ENCODE measurements at regions not wholly inside any gene's neighbourhood (a gene's known extent, or its start where the extent isn't known, plus 50 kb on each side); places are given as distances from the start of the nearest gene placed in this dataset.

GRCh38 chr3:22907161-22907780 is 295.9 kb upstream of the UBE2E2 start:
- no peaks in the 10 kb centered on the region for H3K23me2 ChIP-seq (ENCODE audit: low read depth, low read length)
- H2BK15ac ChIP-seq (ENCODE audit: low read length), result no peak overlapping the region
- peaks cover 3% of the 10 kb centered on the region in 2 experiments; a peak in 2 of 4 replicates for H3K9me3 ChIP-seq (ENCODE audit: insufficient read depth in 2 of 2, low read depth in 1 of 2, low read length in 1 of 2)
- POLR2A ChIA-PET (ENCODE audit: partially characterized antibody), result no interaction called here
- H3K14ac ChIP-seq (ENCODE audit: insufficient read length), result no peak overlapping the region
- H3K79me2 ChIP-seq (ENCODE audit: control insufficient read depth in 1 of 2, insufficient read depth in 2 of 2, low read length in 2 of 2), result no peaks in the 10 kb centered on the region
- no peak overlapping the region for H3K4me2 ChIP-seq (ENCODE audit: insufficient read depth in 1 of 2, low read depth in 2 of 2, low read length in 2 of 2)
- H2BK12ac ChIP-seq (ENCODE audit: low read depth, low read length), result no peak overlapping the region
- no peak overlapping the region for H3K18ac ChIP-seq (ENCODE audit: extremely low read depth, low read length)
- TF ChIP-seq TEAD4 (IDR thresholded peaks at IDR 0.05; ENCODE audit: low read depth, low read length) (no peak), TAF7 (optimal IDR thresholded peaks at IDR 0.05; ENCODE audit: borderline replicate concordance, low read depth, low read length) (no peak), CTBP2 (IDR thresholded peaks at IDR 0.05; ENCODE audit: borderline replicate concordance, insufficient read depth, insufficient read length, low read length) (no peak), TCF12 (IDR thresholded peaks at IDR 0.05; ENCODE audit: low read depth, low read length) (no peak), E2F6 (IDR thresholded peaks at IDR 0.05) (no peak), POLR2A (IDR thresholded peaks at IDR 0.05; ENCODE audit: control extremely low read depth in 1 of 2, low read depth in 2 of 2, low read length in 2 of 2) (no peak), RFX5 (IDR thresholded peaks at IDR 0.05; ENCODE audit: borderline replicate concordance, low read depth, low read length) (no peak)
- H2BK120ac ChIP-seq (replicated peaks; ENCODE audit: low read depth, low read length), result no peak overlapping the region
- H3K23ac ChIP-seq (ENCODE audit: insufficient read length), result no peak overlapping the region
- H3K27ac ChIP-seq (ENCODE audit: low read depth, low read length), result no peak overlapping the region
- H3K79me1 ChIP-seq (ENCODE audit: low read depth, low read length), result no peaks in the 10 kb centered on the region
- 0 out of 2 replicates have a peak overlapping the region, but pooled peaks have one; percentile 32 for H2AFZ ChIP-seq (ENCODE audit: low read length)
- no peak overlapping the region for H2BK20ac ChIP-seq (ENCODE audit: low read length)
- 86% methylated on average over 1 of the region's 1 CpG; no CpG with 5 or more reads in 1 of the 2 experiments for WGBS, 2 experiments (ENCODE audit: extremely low coverage in 1 of 2, insufficient coverage in 1 of 2, insufficient read length in 1 of 2, insufficient replicate concordance in 2 of 2, low coverage in 1 of 2, low lambda C conversion rate in 2 of 2, missing lambda C conversion rate in 1 of 2)
- H2BK5ac ChIP-seq (ENCODE audit: low read depth, low read length), result no peak overlapping the region
- H3K4me1 ChIP-seq (replicated peaks in 1 of 4; ENCODE audit: control insufficient read depth in 3 of 4, insufficient read depth in 4 of 4, low read length in 3 of 4), result no peaks in the 10 kb centered on the region
- H4K20me1 ChIP-seq (replicated peaks in 1 of 2; ENCODE audit: control insufficient read depth in 1 of 2, insufficient read depth in 2 of 2, low read length in 2 of 2), result no peaks in the 10 kb centered on the region
- no peak overlapping the region for H3K9ac ChIP-seq (replicated peaks in 1 of 4; ENCODE audit: extremely low read depth in 1 of 4, low read depth in 3 of 4, low read length in 3 of 4)
- no peak for DNase-seq (ENCODE audit: low read depth in 1 of 2, low spot score in 2 of 2)
- H4K5ac ChIP-seq (ENCODE audit: insufficient read length, low read depth, low read length), result no peak overlapping the region
- no peak for FAIRE-seq
- H4K8ac ChIP-seq (ENCODE audit: extremely low read depth, insufficient read depth, low read length), result peak overlapping the region; percentile 51; the same call in 1 of the 2 replicates
- no peaks in the 10 kb centered on the region for H3K36me3 ChIP-seq (ENCODE audit: control insufficient read depth in 2 of 4, insufficient read depth in 4 of 4, low read length in 3 of 4)
- no peak overlapping the region for H4K91ac ChIP-seq (replicated peaks; ENCODE audit: insufficient read length, low read length)
- H3K4ac ChIP-seq (replicated peaks; ENCODE audit: insufficient read length, low read depth, low read length), result no peak overlapping the region
- H2AK5ac ChIP-seq (ENCODE audit: low read depth, low read length), result no peak overlapping the region
- no peaks in the 10 kb centered on the region for H3K27me3 ChIP-seq (replicated peaks in 1 of 4; ENCODE audit: control insufficient read depth in 3 of 4, extremely low read depth in 1 of 4, insufficient read depth in 3 of 4, low read length in 3 of 4)
- no peak overlapping the region for H3K4me3 ChIP-seq (ENCODE audit: extremely low read depth in 1 of 4, insufficient read depth in 2 of 4, low read depth in 3 of 4, low read length in 4 of 4)
- CTCF ChIA-PET (ENCODE audit: partially characterized antibody), result interaction anchor here (2.0 kb wide), 1 partner anchor 17 kb away, joined by 4 read pairs; no protein-coding TSS in a partner anchor
- H3K56ac ChIP-seq (replicated peaks; ENCODE audit: insufficient read length, low read depth, low read length), result no peak overlapping the region

All from H1 (cell line).